ENCODE measurements at regions not wholly inside any gene's neighbourhood (a gene's known extent, or its start where the extent isn't known, plus 50 kb on each side); places are given as distances from the start of the nearest gene placed in this dataset.

- no peak for DNase-seq
These were observed 423.1 kb downstream of the MAFB start for GRCh38 chr20:40265825-40266533.

- DNase-seq, result no peak
These were observed 426.8 kb downstream of the MAFB start for GRCh38 chr20:40262219-40262618.

DNA sequence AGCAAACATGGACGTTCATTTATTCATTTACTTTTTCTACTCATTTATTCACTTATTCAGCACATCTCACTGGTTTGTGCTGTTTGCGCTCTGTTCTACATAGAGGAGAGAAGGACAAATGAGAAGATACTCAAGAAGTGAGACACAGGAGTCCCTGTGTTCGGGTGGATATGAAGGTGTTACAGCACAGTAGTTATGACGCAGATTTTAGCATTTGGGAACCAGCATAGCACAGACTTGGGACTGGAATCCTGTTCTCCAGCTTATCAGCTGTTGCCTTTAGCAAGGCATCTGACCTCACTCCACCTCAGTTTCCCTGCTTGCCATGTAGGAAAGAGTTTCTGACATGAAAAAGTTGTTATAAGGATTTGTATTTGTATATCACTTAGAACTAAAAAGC is 430.1 kb downstream of the MAFB start:
- no peak for DNase-seq

DNA sequence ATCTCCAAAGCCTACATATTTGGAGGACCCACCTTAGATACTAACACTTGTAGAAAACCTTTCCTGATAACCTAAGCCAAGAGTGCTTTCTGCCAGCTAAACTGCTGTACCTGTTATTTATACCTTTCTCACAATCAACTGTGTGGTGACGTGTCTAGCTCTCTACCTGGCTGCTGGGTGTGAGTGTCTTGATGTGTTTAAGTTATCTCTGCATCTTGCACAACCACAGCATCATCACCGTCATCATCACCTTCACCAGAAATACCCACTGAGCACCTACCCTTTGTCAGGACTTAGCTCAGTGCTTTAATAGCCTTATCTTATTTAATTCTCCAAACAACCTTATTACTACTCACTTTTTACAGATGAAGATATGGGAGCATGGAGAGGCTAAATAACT is 431.3 kb downstream of the MAFB start:
- DNase-seq, result no peak

GRCh38 chr20:40255365-40255764 is 433.7 kb downstream of the MAFB start:
- no peak for DNase-seq

DNA sequence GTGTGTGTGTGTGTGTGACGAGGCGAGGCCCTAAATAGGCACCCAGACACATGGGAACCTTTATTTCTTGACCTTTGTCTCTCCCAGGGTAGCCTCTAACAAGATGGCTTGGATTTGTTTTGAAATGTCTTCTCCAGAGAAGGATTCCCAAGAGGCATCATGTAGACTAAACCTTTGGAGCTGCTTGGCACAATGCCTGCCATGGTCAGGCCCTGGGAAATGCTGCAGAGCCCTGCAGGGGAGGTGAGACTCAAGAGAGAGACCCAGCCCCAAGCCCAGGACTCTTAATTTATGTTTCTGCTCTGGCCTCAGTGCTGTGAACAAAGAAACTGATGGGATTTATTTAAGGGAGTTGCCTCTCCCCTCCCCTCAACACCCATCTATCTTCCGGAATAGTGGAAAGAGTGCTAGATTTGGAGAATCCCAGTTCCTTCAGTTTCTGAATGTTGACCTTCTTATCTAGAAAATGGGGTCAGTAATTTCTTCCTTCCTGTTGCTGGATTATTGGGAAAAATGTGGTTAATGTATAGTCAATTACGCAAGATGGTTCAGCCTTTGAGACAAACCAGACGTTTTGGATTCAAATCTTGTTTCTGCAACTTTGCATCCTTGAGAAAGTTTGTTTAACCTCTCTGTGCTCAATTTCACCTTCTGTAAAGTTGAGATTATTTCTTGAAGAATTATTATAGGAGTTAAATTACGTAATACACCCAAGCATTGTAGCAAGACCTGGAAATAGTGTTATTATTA is 434.8 kb downstream of the MAFB start:
- no peak for DNase-seq

GRCh38 chr20:40251284-40251932 is 437.6 kb downstream of the MAFB start:
- DNase-seq, result no peak

- DNase-seq, result no peak
These were observed 439.2 kb downstream of the MAFB start for GRCh38 chr20:40249805-40250204.

GRCh38 chr20:40245829-40246228 is 443.2 kb downstream of the MAFB start:
- DNase-seq, result no peak

DNA sequence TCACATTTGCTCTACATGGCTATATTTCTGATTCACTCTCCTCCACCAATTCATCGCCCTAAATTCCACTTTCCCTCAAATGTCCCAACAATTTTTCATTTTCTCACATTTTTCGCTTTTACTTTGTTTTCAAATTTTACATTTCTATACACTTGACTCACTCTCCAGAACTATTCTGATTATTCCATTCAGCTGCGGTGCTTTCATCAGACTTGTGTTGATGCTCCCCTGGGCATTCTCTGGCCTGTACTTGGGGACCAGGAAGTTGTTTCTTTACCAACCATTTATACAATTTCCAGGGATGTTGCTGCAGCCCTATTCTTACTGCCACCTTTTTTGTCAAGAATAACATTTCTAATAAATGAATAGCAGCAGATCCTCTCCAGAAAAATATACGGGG is 444.8 kb downstream of the MAFB start:
- no peak for DNase-seq

DNA sequence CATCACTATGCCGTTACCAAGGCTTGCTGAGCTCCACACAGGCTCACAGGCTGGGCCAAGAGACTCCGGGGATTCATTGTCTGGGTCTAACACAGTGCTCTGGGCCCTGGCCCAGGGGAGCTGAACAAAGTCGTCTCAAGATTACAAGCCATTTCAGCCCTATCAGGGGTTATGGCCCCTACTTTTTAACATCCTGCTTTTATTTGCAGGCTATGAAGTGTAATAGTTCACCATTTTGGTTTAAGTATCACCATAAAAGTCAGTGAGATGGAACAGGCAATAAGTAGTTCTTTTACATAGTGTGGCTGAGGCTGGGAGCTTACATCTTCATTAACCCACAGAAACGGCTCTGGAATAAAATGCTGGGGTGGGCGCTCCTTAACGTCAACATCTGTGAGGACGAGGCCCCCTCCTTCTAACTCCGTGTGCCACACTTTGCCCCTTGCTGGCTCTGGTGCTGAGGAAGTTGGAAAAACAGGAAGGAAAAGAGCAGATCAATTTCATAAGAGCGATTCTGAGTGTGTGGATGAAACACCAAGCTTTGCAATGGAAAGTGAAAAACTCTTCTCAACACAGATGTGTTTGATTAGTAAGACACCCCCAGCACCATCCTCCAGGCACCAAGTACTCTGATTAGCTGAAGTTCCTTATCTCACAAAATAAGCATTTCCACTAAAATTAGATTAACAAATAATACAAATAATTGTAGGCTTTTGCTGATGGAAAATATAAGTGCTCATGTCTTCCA is 447.3 kb downstream of the MAFB start:
- no peak for DNase-seq

DNA sequence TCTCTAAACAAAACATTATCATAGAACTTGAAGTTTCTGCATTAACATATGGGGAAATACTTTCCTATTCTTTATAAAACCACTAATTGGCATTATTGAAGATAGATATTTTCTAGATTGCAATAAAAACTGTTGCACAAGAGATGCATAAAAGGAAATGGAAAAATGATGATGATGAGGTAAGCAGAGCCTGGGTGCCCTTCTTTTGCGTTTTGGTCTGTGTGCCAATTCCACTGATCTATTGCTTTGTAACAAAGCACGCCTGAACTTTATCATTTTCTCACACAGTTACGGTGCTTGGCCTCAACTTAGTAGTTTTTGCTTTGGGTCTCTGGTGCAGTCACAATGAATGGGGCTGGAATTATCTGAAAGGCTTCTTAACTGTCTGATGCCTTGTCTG is 450.5 kb downstream of the MAFB start:
- no peak for DNase-seq

DNA sequence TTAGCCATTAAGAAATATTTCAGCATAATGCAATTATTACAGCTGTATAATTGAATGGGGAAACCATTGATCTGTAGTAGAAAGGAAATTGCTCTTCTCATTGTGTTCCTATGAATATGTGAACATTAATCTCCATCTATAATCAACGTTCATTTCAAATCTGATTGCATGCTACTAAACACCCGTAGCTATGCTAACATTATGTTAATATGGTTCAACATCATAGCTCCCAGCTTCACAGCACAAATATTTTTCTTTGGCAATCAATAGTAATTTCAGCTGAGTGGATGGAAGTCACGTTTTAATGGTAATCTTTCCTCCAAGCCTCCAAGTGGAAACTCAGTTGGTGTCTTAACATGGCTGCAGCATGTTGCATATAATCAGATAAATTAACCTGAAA is 454.4 kb downstream of the MAFB start:
- no peak for DNase-seq

- DNase-seq, result no peak
These were observed 455.6 kb downstream of the MAFB start for GRCh38 chr20:40233406-40233805.

DNA sequence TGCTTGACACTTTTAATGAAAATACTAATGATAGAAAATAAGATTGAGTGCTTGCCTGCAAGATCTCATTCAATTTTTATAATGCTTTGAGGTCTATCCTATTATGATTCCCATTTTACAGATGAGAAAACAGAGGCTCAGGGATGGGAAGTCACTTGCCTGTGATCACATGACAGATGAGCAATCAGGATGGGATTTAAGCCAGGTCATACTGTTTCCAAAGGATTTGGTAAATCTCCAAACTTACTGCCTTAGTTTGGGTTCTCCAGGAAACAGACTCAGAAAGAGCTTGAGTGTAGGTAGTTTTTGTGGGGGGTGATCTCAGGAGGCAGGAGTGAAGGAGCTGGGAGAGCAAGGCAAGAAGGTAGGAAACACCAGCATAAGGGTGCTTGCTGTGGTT is 456.3 kb downstream of the MAFB start:
- DNase-seq, result no peak

DNA sequence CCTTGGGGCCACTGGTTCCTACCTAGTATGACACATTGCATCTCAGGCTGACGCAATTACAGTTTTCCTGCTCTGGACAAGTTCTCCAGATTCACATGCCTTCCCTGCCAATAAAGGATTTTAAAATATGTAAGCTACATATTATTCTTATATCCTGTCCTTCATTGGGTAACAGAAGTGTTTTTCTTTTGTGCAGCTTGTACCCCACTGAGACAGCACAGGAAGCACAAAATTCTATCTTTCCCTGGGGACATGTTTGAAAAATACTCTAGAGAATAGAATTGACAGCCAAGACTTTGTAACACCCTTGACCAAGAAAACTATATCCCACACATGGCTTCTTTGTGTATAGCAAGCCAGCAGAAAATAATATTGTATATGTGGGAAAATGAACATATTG is 456.8 kb downstream of the MAFB start:
- DNase-seq, result no peak

DNA sequence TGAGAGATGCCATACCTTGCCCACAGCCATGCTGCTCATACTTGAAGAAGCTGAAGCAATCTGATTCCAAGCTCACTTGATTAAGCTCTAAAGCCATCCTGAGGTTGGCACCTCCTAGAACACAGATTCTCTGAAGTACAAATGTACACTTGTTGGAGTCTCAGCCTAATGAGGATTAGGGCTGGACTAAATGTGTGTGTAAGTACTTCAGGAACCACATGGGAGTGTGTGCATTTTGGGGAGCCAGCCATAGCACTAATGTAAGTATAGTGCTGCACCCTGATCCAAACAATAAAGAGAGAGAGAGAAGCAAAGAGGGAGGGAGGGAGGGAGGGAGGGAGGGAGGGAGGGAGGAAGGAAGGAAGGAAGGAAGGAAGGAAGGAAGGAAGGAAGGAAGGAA is 458.6 kb downstream of the MAFB start:
- DNase-seq, result no peak

DNA sequence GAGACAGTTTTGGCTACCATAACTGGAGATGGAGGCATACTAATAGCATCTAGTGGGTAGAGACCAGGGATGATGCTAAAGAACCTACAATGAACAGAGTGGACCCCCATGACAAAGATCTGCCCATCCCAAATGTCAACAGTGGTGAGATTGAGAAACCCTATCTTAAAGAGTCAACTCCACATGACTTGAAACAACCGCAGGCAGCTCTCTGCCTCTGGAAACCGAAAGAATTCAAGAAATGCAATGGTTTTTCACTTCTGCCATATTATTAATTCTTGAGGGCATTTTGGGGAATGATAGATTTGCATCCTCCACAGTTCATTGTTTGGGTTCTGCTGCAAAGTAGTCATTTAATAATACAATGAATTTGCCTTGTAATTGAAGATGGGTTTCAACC is 463.4 kb downstream of the MAFB start:
- DNase-seq, result no peak

DNA sequence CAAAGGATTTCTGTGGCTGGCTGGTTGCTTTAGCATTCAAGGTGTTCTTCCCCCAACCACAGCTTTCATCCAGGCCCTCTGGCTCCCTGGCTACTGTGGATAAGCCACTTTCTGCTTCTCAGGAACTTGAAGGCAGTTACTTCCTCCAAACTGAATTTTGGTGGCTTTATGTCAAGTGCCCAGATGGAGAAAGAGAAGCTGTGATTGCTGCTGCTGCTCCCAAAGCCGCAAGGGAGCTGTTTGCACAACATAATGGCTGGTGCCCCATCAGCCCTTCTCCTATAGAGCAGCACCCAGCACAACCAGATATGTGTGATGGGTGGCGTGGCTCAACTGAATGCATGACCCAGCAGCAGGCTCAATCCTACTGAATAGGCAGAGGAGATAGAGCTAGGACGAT is 465.2 kb downstream of the MAFB start:
- no peak for DNase-seq

GRCh38 chr20:40218971-40219370 is 470.1 kb downstream of the MAFB start:
- no peak for DNase-seq

DNA sequence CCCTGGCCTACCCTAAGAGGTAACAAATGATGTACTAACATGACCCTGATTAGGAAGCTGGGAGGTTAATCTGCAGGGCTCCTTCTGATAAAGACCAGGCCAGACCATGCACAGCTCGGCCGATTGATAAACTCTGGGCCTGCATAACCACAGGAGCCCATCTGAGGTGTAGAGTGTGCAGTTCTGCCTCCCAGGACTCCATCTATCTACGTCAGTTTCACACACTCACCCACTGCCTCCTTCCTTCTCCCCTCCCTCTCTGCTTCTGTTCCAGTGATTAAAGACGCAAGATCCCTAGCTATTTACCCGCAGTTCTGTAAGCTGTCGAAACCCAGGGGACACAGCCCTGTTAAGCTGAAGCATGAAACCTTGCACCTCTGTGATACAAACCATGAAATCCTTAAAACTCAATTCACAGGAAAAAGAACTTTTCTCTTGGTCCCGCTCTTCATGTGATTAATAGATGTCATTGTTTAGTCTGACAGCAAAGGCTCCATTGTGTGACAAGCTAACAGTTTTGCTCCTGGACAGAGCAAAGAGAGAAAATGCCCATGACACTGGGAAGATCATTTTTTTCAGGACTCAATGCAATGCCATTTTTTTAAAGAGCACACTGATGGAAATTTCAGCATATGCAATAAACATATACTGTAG is 470.6 kb downstream of the MAFB start:
- no peak for DNase-seq

DNA sequence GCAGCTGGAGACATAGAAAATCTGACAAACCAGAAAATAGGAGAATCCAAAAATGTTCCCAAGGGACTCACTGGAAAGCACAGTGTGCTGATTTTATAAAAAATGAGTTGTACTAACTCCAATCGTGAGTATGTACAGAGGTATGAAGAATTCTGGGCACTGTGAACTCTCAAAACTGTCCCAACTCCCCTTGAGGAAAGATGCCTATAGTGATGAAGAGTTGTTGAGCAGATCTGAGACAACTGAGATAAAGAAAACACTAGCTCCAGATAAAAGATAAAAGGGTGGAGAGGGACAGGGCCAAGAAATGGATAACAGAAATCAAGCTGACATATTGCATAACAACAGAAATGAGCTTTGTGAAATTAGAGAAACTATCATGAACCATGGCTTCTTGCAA is 481.4 kb downstream of the MAFB start:
- DNase-seq, result no peak

GRCh38 chr20:40205971-40206370 is 483.1 kb downstream of the MAFB start:
- no peak for DNase-seq

Data from NCI-H524 treated with DMSO at 0.1 percent for 48 hours (cell line).